K562 (cell line): ENCODE measurements at regions not wholly inside any gene's neighbourhood (a gene's known extent, or its start where the extent isn't known, plus 50 kb on each side); places are given as distances from the start of the nearest gene placed in this dataset.

Experiments used
- ATAC-seq: fragments of 200-7000 bp; cut with Tn5 transposase; 3 replicates; pipeline ENCODE4 v1.9.1; 2020; ENCODE audit warnings: moderate library complexity
- BruUV-seq: library from RNA; stranded (reverse); fragments of 400-500 nt; replicated peaks from 2 replicates; lab custom pipeline; 2021; lab: Mats Ljungman, UMichigan
- CTCF ChIA-PET: fragments of 300-600 bp; formaldehyde crosslinking; extraction: SDS; loops from one replicate; lab custom pipeline; 2021; ENCODE audit warnings: low intra/inter-chr PET ratio; lab: Yijun Ruan, JAX
- POLR2A ChIA-PET: fragments of 300-600, 350-650 bp; sonication (Branson Sonifier 250); formaldehyde crosslinking; extraction: SDS; loops from one replicate; lab custom pipeline; 2021; ENCODE audit warnings: antibody characterized with exemption, inconsistent platforms; lab: Yijun Ruan, JAX
- DNase-seq, 4 experiments: peaks; one replicate each; pipeline versions ENCODE4 v3.0.0 to v3.0.0-alpha.2; 2011 to 2018; ENCODE audit warnings: low spot score in 3 of 4, mixed read lengths in 3 of 4; ENCODE audit errors: extremely low read depth in 1 of 4
- FAIRE-seq: peaks from 2 replicates; lab custom pipeline; 2011; peaks lifted over from hg19 to GRCh38; lab: Jason Lieb, UNC
- H2AFZ ChIP-seq: 2 replicates; pipeline ENCODE4 v1.6.0; 2011; ENCODE audit warnings: low read depth, low read length, control low read depth, inconsistent platforms
- H3K27ac ChIP-seq: fragments of 200-600 bp; 3 replicates; pipeline ENCODE4 v1.8.0; 2011; ENCODE audit warnings: low read depth, mild to moderate bottlenecking, control low read depth, inconsistent platforms, low read length, moderate library complexity, mixed read lengths; ENCODE audit errors: extremely low read depth
- H3K27me3 ChIP-seq, 2 experiments: fragments of 300-600 bp in 1 of 2; 2 replicates in 1 of 2; 3 replicates in 1 of 2; pipeline versions ENCODE4 v1.6.0 to v1.8.0; 2011; ENCODE audit warnings: inconsistent platforms in 2 of 2, low read length in 2 of 2, mild to moderate bottlenecking in 1 of 2, mixed read lengths in 1 of 2, moderate library complexity in 1 of 2; ENCODE audit not compliant: control insufficient read depth in 2 of 2, insufficient read depth in 2 of 2
- H3K36me3 ChIP-seq: fragments of 300-600 bp; 3 replicates; pipeline ENCODE4 v1.8.0; 2011; ENCODE audit warnings: mild to moderate bottlenecking, low read length, inconsistent platforms; ENCODE audit not compliant: control insufficient read depth, insufficient read depth
- H3K4me1 ChIP-seq, 2 experiments: fragments of 200-600 bp in 1 of 2; replicated peaks in 1 of 2; 2 replicates in 1 of 2; 3 replicates in 1 of 2; pipeline versions ENCODE4 v1.5.1 to v1.8.0; 2011; ENCODE audit warnings: inconsistent platforms in 2 of 2, low read length in 2 of 2, mild to moderate bottlenecking in 1 of 2, mixed read lengths in 1 of 2, moderate library complexity in 1 of 2; ENCODE audit not compliant: control insufficient read depth in 2 of 2, insufficient read depth in 2 of 2
- H3K4me2 ChIP-seq: 2 replicates; pipeline ENCODE4 v1.6.1; 2011; ENCODE audit warnings: low read length, control low read depth, inconsistent platforms, mixed read lengths; ENCODE audit not compliant: insufficient read depth
- H3K4me3 ChIP-seq: fragments of 200-600 bp; sonication (generic), shearing (Covaris generic); 2 replicates; pipeline ENCODE4 v1.5.1; 2016; ENCODE audit warnings: control low read depth, inconsistent platforms
- H3K79me2 ChIP-seq: fragments of 200-600 bp; 3 replicates; pipeline ENCODE4 v1.8.0; 2011; ENCODE audit warnings: low read length, inconsistent platforms; ENCODE audit not compliant: control insufficient read depth, insufficient read depth
- H3K9ac ChIP-seq, 2 experiments: 2 replicates each; pipeline versions ENCODE4 v1.6.0 to v1.6.1; 2011; ENCODE audit warnings: low read depth in 2 of 2, low read length in 2 of 2, control low read depth in 1 of 2, inconsistent platforms in 1 of 2, mild to moderate bottlenecking in 1 of 2, mixed read lengths in 1 of 2; ENCODE audit not compliant: insufficient read depth in 1 of 2
- H3K9me1 ChIP-seq: one replicate; pipeline ENCODE4 v1.6.0; 2011; ENCODE audit warnings: inconsistent platforms, mild to moderate bottlenecking, low read length, moderate library complexity; ENCODE audit not compliant: control insufficient read depth, insufficient read depth
- H3K9me3 ChIP-seq: replicated peaks from 2 replicates; pipeline ENCODE4 v1.5.1; 2011; ENCODE audit warnings: low read depth, low read length, inconsistent platforms; ENCODE audit not compliant: control insufficient read depth, insufficient read depth
- H4K20me1 ChIP-seq: replicated peaks from 2 replicates; pipeline ENCODE4 v1.6.1; 2011; ENCODE audit warnings: low read length, inconsistent platforms, mixed read lengths; ENCODE audit not compliant: control insufficient read depth, insufficient read depth
- ARNT ChIP-seq, 2 experiments: fragments of 450-650 bp; IDR thresholded peaks; 2 replicates each; pipeline ENCODE4 v1.6.1; 2016; ENCODE audit warnings: mild to moderate bottlenecking in 1 of 2
- BRCA1 ChIP-seq, 2 experiments: fragments of 450-650 bp in 1 of 2; sonication (generic) in 1 of 2; formaldehyde crosslinking in 1 of 2; IDR thresholded peaks; 2 replicates each; pipeline versions ENCODE4 v1.5.0 to v1.6.1; 2017 to 2020; ENCODE audit warnings: mild to moderate bottlenecking in 1 of 2, missing genetic modification reagents in 1 of 2
- MAFF ChIP-seq: IDR thresholded peaks from 2 replicates; pipeline ENCODE4 v1.6.1; 2012; ENCODE audit warnings: low read length, improper control_type of control experiment
- MIER1 ChIP-seq: fragments of 450-650 bp; IDR thresholded peaks from 2 replicates; pipeline ENCODE4 v1.6.1; 2016; ENCODE audit warnings: antibody characterized with exemption, mild to moderate bottlenecking, low read depth
- NUFIP1 ChIP-seq: fragments of 450-650 bp; IDR thresholded peaks from 2 replicates; pipeline ENCODE4 v1.6.1; 2018; ENCODE audit not compliant: partially characterized antibody
- PTRF ChIP-seq: fragments of 450-650 bp; IDR thresholded peaks from 2 replicates; pipeline ENCODE4 v1.6.1; 2016; ENCODE audit warnings: mild to moderate bottlenecking, missing genetic modification characterization, missing compliant biosample characterization
- PYGO2 ChIP-seq: fragments of 450-650 bp; IDR thresholded peaks from 2 replicates; pipeline ENCODE4 v1.6.1; 2016; ENCODE audit warnings: mild to moderate bottlenecking, missing genetic modification characterization, moderate library complexity, missing compliant biosample characterization
- SMARCA5 ChIP-seq: fragments of 450-650 bp; IDR thresholded peaks from 2 replicates; pipeline ENCODE4 v1.6.1; 2016
- SMARCC2 ChIP-seq: fragments of 450-650 bp; IDR thresholded peaks from 2 replicates; pipeline ENCODE4 v1.6.1; 2017; ENCODE audit warnings: antibody characterized with exemption, moderate library complexity, mild to moderate bottlenecking, low read depth
- ZFP91 ChIP-seq: sonication (generic); formaldehyde crosslinking; IDR thresholded peaks from 2 replicates; pipeline ENCODE4 v1.8.0; 2022; ENCODE audit warnings: mild to moderate bottlenecking, missing genetic modification reagents
- ZNF449 ChIP-seq: fragments of 250-450 bp; sonication (Bioruptor Pico); IDR thresholded peaks from 2 replicates; pipeline ENCODE4 v1.8.0; 2022; ENCODE audit warnings: moderate library complexity, mild to moderate bottlenecking, inconsistent platforms
- ZNF583 ChIP-seq: fragments of 250-450 bp; sonication (Bioruptor Pico); IDR thresholded peaks from 2 replicates; pipeline ENCODE4 v1.4.0; 2020
- ZNF780A ChIP-seq: fragments of 250-450 bp; sonication (Bioruptor Pico); IDR thresholded peaks from 2 replicates; pipeline ENCODE4 v1.5.0; 2021; ENCODE audit warnings: mild to moderate bottlenecking
- ZNF79 ChIP-seq: fragments of 250-450 bp; sonication (Bioruptor Pico); IDR thresholded peaks from 2 replicates; pipeline ENCODE4 v1.4.0; 2020; ENCODE audit warnings: low read depth, mild to moderate bottlenecking, moderate library complexity
- WGBS: fragments of 100-300 bp; shearing (Covaris generic); methylation state at CpG from one replicate; pipeline ENCODE4 v1.1.6; 2016; ENCODE audit warnings: low coverage, mixed read lengths; ENCODE audit not compliant: insufficient coverage; ENCODE audit errors: missing lambda C conversion rate; 5-methylcytosine and 5-hydroxymethylcytosine counted together
- in situ Hi-C: fragments of 300-500 bp; cut with MboI; formaldehyde crosslinking; loops from 4 replicates; pipeline ENCODE4 v1.15.0; 2018; ENCODE audit warnings: inconsistent platforms, mixed read lengths
- intact Hi-C: fragments of 100-400 bp; cut with micrococcal nuclease; formaldehyde crosslinking; loops from 2 replicates; pipeline ENCODE4 v1.14.2; 2022

GRCh38 chr2:21910832-21911507 lies 787.2 kb downstream of the TDRD15 start:
- H4K20me1 ChIP-seq, result no peaks in the 10 kb centered on the region
- no peak for TF ChIP-seq ZNF583
- no peak for TF ChIP-seq ZNF780A (CRISPR knock-in tag)
- no peak for TF ChIP-seq MAFF
- TF ChIP-seq NUFIP1, result no peak
- no peak for TF ChIP-seq ZNF79 (CRISPR knock-in tag)
- TF ChIP-seq, all 486 proteins: peak for 0
- intact Hi-C loops (no loop called here), in situ Hi-C loops (no loop called here)
- Histone ChIP-seq H3K9me3 (no peaks in the 10 kb centered on the region), H3K27ac (no peak overlapping the region), H2AFZ (no peak overlapping the region), H3K4me3 (no peak overlapping the region), H3K9me1 (no peaks in the 10 kb centered on the region), H3K27me3 (no peaks in the 10 kb centered on the region), H3K4me1 (no peaks in the 10 kb centered on the region), H3K36me3 (no peaks in the 10 kb centered on the region), H3K9ac (no peak overlapping the region), H3K79me2 (no peaks in the 10 kb centered on the region), H3K4me2 (no peak overlapping the region)
- DNase-seq, result no peak
- ChIA-PET POLR2A (no interaction called here), CTCF (no interaction called here)
- FAIRE-seq, result no peak
- ATAC-seq, result no peak
- 0% methylated on average over 6 of the region's 6 CpGs for WGBS
- BruUV-seq, result no TSS peak

- H3K9me1 ChIP-seq, result no peaks in the 10 kb centered on the region
- intact Hi-C loops (no loop called here), in situ Hi-C loops (no loop called here)
- BruUV-seq, result no TSS peak
- no peaks in the 10 kb centered on the region for H3K79me2 ChIP-seq
- no peak overlapping the region for H2AFZ ChIP-seq
- H3K4me2 ChIP-seq, result no peak overlapping the region
- ChIA-PET POLR2A (no interaction called here), CTCF (no interaction called here)
- no peak overlapping the region for H3K9ac ChIP-seq
- no peak for ATAC-seq
- no peak for FAIRE-seq
- DNase-seq, result no peak
- H3K27me3 ChIP-seq, result no peaks in the 10 kb centered on the region
- H3K36me3 ChIP-seq, result no peaks in the 10 kb centered on the region
- H4K20me1 ChIP-seq, result no peaks in the 10 kb centered on the region
- no peak overlapping the region for H3K4me3 ChIP-seq
- no peak overlapping the region for H3K27ac ChIP-seq
- 3% methylated on average over 3 of the region's 3 CpGs for WGBS
- no peaks in the 10 kb centered on the region for H3K4me1 ChIP-seq
- H3K9me3 ChIP-seq, result no peaks in the 10 kb centered on the region
- TF ChIP-seq ARNT (IDR thresholded peaks at IDR 0.05) (no peak), PTRF (tag) (no peak), SMARCC2 (no peak), PYGO2 (tag) (no peak), ZFP91 (CRISPR knock-in tag) (no peak), ZNF449 (no peak), MIER1 (no peak), SMARCA5 (no peak), BRCA1 (IDR thresholded peaks at IDR 0.05) (no peak), BRCA1 (CRISPR knock-in tag; IDR thresholded peaks at IDR 0.05) (no peak)
Measured at GRCh38 chr2:21912405-21912804, 788.6 kb downstream of the TDRD15 start.
